RWPE1 (cell line): ENCODE measurements at regions not wholly inside any gene's neighbourhood (a gene's known extent, or its start where the extent isn't known, plus 50 kb on each side); places are given as distances from the start of the nearest gene placed in this dataset.

Experiments
- CTCF ChIA-PET: fragments of 350-600 bp; sonication (Branson Sonifier 250); formaldehyde crosslinking; extraction: SDS; loops from one replicate; lab custom pipeline; 2021; lab: Yijun Ruan, JAX
- POLR2A ChIA-PET: fragments of 400-600 bp; formaldehyde crosslinking; extraction: SDS; loops from one replicate; lab custom pipeline; 2020; ENCODE audit warnings: antibody characterized with exemption; ENCODE audit not compliant: low non-redundant PET; lab: Yijun Ruan, JAX
- DNase-seq: peaks from one replicate; pipeline ENCODE4 v3.0.0; 2012; ENCODE audit warnings: low spot score
- H3K27ac ChIP-seq: fragments of 450-650 bp; 2 replicates; pipeline ENCODE4 v1.5.1; 2017
- TF ChIP-seq, protein P1 (sequence below): fragments of 450-650 bp; conservative IDR thresholded peaks from 2 replicates; pipeline ENCODE4 v1.5.1; 2017; ENCODE audit warnings: low read depth, mild to moderate bottlenecking

GRCh38 chr21:16187603-16188301 is 458.0 kb downstream of the USP25 start:
- H3K27ac ChIP-seq: no peak overlapping the region
- TF ChIP-seq, protein P1, sequence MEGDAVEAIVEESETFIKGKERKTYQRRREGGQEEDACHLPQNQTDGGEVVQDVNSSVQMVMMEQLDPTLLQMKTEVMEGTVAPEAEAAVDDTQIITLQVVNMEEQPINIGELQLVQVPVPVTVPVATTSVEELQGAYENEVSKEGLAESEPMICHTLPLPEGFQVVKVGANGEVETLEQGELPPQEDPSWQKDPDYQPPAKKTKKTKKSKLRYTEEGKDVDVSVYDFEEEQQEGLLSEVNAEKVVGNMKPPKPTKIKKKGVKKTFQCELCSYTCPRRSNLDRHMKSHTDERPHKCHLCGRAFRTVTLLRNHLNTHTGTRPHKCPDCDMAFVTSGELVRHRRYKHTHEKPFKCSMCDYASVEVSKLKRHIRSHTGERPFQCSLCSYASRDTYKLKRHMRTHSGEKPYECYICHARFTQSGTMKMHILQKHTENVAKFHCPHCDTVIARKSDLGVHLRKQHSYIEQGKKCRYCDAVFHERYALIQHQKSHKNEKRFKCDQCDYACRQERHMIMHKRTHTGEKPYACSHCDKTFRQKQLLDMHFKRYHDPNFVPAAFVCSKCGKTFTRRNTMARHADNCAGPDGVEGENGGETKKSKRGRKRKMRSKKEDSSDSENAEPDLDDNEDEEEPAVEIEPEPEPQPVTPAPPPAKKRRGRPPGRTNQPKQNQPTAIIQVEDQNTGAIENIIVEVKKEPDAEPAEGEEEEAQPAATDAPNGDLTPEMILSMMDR: no peak
- POLR2A ChIA-PET: no interaction called here
- no peak for DNase-seq
- CTCF ChIA-PET: interaction anchor here (0.7 kb wide), 1 partner anchor 147 kb away, joined by 7 read pairs; no protein-coding TSS in a partner anchor

DNA sequence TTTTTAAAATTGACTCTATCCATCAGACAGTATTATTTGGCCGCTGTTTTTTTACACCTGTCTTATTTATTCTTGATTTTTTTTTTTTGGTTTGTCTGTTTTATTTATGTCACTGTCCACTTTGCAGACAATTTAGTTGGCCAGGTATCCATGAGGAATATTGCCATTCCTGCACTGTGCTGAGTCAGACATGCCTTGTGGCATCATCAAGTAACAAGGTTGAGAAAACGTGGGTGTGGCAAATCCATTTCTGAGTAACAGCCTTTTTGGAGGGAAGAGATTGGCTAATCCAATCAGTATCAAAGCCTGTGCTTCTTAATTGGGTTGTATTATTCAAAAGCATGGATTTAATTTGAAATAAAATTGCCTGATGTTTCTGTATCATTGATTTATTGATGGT is 463.1 kb downstream of the USP25 start:
- H3K27ac ChIP-seq: no peak overlapping the region
- POLR2A ChIA-PET: no interaction called here
- peak; percentile 57 for DNase-seq
- TF ChIP-seq, protein P1: no peak
- CTCF ChIA-PET: no interaction called here

GRCh38 chr21:16193496-16194094 is 463.8 kb downstream of the USP25 start:
- ChIA-PET CTCF (interaction anchor here (0.6 to 1.0 kb wide), 4 partner anchors 16 to 799 kb away, joined by 3 to 7 read pairs (median 6); no protein-coding TSS in a partner anchor), POLR2A (no interaction called here)
- no peak for DNase-seq
- H3K27ac ChIP-seq: no peak overlapping the region
- TF ChIP-seq, protein P1: no peak

DNA sequence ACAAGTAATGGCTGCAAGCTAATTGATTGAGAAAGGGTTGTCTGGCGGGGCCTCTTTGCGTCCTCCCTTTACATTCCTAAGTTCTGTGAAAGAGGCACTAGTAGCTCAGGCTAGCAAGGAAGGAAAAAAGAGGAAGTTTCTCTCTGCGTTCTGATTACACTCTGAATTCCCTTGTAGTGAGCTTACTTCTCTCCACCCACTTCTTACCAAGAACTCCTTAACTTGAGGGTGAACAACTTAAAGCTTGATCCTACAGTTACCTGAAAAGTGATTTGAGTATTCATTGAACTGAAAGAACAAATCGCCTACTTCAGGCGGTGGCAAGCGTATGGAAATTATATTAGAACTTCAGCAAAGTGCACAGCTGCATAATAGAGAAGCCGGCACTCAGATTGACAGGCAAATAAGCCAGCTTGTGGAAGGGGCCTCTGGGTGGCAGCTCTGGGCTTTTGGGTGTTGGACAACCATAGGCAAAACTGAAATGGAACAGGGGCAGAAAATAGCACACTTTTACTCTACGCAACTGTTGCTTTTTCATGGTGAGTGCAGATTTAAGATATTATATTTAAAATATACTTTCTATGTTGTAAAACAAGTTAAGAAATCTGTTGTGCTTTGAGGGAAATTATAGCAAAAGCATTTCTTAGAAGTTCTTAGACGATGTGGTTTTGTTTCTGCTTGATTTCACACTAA is 464.5 kb downstream of the USP25 start:
- peak; percentile 11 for DNase-seq
- POLR2A ChIA-PET: no interaction called here
- TF ChIP-seq, protein P1: no peak
- CTCF ChIA-PET: interaction anchor here (0.6 to 1.0 kb wide), 6 partner anchors 16 to 799 kb away, joined by 3 to 7 read pairs (median 6); no protein-coding TSS in a partner anchor
- no peak overlapping the region for H3K27ac ChIP-seq

GRCh38 chr21:16194788-16195537 is 465.2 kb downstream of the USP25 start:
- ChIA-PET CTCF (interaction anchor here (0.7 to 0.8 kb wide), 2 partner anchors 135 to 395 kb away, joined by 3 to 6 read pairs; no protein-coding TSS in a partner anchor), POLR2A (no interaction called here)
- no peak overlapping the region for H3K27ac ChIP-seq
- no peak for DNase-seq
- TF ChIP-seq, protein P1: no peak

DNA sequence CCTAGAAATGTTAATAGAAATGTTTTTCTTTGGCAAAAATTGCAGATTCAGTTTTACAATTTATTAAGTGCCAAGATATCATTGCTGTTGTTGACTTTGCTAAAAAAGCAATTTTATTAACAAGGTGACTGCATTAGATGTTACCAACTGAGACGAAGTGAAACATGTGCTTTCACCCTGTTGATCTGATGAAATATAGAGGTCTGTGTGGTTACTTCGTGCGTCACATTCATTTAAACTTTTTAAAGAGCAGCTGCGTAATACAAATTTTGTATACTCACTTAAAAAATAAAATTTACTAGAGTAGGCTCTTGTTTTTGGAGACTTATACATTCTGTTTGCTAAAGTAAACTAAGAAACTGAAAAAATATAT is 465.7 kb downstream of the USP25 start:
- POLR2A ChIA-PET: no interaction called here
- no peak overlapping the region for H3K27ac ChIP-seq
- CTCF ChIA-PET: no interaction called here
- no peak for DNase-seq
- TF ChIP-seq, protein P1: no peak
